ENCODE measurements at regions not wholly inside any gene's neighbourhood (a gene's known extent, or its start where the extent isn't known, plus 50 kb on each side); places are given as distances from the start of the nearest gene placed in this dataset.
"Not testable (repeated sequence)": the region's sequence is repeated elsewhere in the genome, so short reads cannot be mapped to it uniquely, and the experiment has no call there.

GRCh38 chr9:18314316-18314715 lies 159.6 kb upstream of the ADAMTSL1 start:
- no peak for DNase-seq (ENCODE audit: low spot score)
- no peak overlapping the region for H3K4me3 Mint-ChIP-seq (ENCODE audit: unreplicated experiment)
- H3K27ac Mint-ChIP-seq (ENCODE audit: unreplicated experiment): no peak overlapping the region
- no peak for TF ChIP-seq CTCF (IDR thresholded peaks at IDR 0.05)
- H3K4me1 Mint-ChIP-seq (ENCODE audit: low read depth): peaks cover 4% of the 10 kb centered on the region
- H3K27me3 Mint-ChIP-seq (ENCODE audit: low read depth): no peaks in the 10 kb centered on the region
- no peaks in the 10 kb centered on the region for H3K36me3 Mint-ChIP-seq (ENCODE audit: low read depth)
- H3K9me3 Mint-ChIP-seq (ENCODE audit: low read depth): peaks cover 5% of the 10 kb centered on the region

DNA sequence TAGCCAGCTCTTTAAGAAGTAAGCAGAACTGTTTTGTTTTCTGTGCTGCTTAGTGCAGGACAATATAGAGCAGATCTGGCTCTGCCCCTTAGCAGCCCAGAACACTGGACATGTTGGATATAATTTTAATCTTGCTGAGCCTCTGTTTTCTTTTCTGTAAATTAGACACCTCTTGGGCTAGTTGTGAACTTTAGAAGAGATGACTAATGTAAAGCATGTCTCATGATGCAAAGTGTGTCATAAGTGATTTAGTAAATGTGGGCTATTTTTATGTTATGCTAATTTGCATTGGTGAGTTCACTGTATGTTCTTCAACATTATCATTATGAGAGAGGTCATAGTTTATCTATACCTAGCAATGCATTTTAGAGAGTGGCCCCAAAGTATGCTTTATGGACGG lies 156.1 kb upstream of the ADAMTSL1 start:
- Mint-ChIP-seq H3K36me3 (ENCODE audit: low read depth) (no peaks in the 10 kb centered on the region), H3K4me1 (ENCODE audit: low read depth) (peaks cover 4% of the 10 kb centered on the region), H3K4me3 (ENCODE audit: unreplicated experiment) (no peak overlapping the region), H3K27me3 (ENCODE audit: low read depth) (no peaks in the 10 kb centered on the region), H3K9me3 (ENCODE audit: low read depth) (peaks cover 5% of the 10 kb centered on the region), H3K27ac (ENCODE audit: unreplicated experiment) (no peak overlapping the region)
- no peak for TF ChIP-seq CTCF (IDR thresholded peaks at IDR 0.05)
- DNase-seq (ENCODE audit: low spot score): no peak

- H3K4me3 Mint-ChIP-seq (ENCODE audit: unreplicated experiment): no peak overlapping the region
- H3K27ac Mint-ChIP-seq (ENCODE audit: unreplicated experiment): no peak overlapping the region
- no peak for DNase-seq (ENCODE audit: low spot score)
- TF ChIP-seq CTCF (IDR thresholded peaks at IDR 0.05): peak; percentile 47
- no peaks in the 10 kb centered on the region for H3K36me3 Mint-ChIP-seq (ENCODE audit: low read depth)
- H3K9me3 Mint-ChIP-seq (ENCODE audit: low read depth): peaks cover 7% of the 10 kb centered on the region
- no peaks in the 10 kb centered on the region for H3K4me1 Mint-ChIP-seq (ENCODE audit: low read depth)
- H3K27me3 Mint-ChIP-seq (ENCODE audit: low read depth): no peaks in the 10 kb centered on the region
Measured at GRCh38 chr9:18319918-18320445, 154.0 kb upstream of the ADAMTSL1 start.

DNA sequence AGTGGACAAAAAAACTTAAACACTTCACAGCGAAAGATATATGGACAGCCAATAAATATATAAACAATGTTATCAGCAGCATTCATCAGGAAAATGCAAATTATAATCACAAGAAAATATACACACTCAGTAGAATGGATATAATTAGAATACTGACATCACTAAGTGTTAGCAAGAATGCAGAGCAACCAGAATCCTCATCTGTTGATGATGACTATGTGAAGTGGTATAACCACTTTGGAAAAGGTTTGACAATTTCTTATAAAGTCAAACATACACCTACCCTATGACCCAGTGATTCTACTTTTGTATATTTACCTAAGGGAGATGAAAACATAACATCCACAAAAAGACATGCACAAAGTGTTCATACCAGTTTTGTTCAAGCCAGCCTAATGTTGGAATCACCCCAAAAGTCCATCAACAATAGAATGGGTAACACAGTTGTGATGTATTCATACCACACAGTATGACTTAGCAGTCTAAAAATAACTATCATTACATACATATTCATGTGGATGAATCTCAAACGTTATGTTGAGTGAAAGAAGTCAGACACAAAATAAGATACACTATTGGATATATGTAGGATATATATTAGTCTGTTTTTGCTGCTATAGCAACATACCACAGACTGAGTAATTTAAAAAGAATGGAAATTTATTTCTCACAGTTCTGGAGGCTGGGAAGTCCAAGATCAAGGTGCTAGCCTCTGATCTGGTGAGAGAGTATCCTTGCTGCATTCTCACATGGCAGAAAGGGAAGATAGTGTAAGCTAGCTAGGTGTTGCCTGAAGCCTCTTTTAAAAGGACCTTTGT lies 148.8 kb upstream of the ADAMTSL1 start:
- DNase-seq (ENCODE audit: low spot score): no peak
- H3K36me3 Mint-ChIP-seq (ENCODE audit: low read depth): no peaks in the 10 kb centered on the region
- H3K4me3 Mint-ChIP-seq (ENCODE audit: unreplicated experiment): no peak overlapping the region
- no peak for TF ChIP-seq CTCF (IDR thresholded peaks at IDR 0.05)
- peaks cover 9% of the 10 kb centered on the region for H3K9me3 Mint-ChIP-seq (ENCODE audit: low read depth)
- H3K27me3 Mint-ChIP-seq (ENCODE audit: low read depth): no peaks in the 10 kb centered on the region
- no peak overlapping the region for H3K27ac Mint-ChIP-seq (ENCODE audit: unreplicated experiment)
- H3K4me1 Mint-ChIP-seq (ENCODE audit: low read depth): no peaks in the 10 kb centered on the region

DNA sequence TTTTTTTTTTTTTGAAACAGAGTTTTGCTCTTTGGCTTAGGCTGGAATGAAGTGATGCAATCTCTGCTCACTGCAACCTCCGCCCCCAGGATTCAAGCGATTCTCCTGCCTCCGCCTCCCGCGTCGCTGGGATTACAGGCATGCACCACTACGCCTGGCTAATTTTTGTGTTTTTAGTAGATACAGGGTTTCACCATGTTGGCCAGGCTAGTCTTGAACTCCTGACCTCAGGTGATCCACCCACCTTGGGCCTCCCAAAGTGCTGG lies 148.3 kb upstream of the ADAMTSL1 start:
- H3K4me1 Mint-ChIP-seq (ENCODE audit: low read depth); H3K4me3 Mint-ChIP-seq (ENCODE audit: unreplicated experiment); H3K27ac Mint-ChIP-seq (ENCODE audit: unreplicated experiment); H3K36me3 Mint-ChIP-seq (ENCODE audit: low read depth); H3K27me3 Mint-ChIP-seq (ENCODE audit: low read depth); H3K9me3 Mint-ChIP-seq (ENCODE audit: low read depth); DNase-seq (ENCODE audit: low spot score): not testable (repeated sequence)

- peaks cover 11% of the 10 kb centered on the region for H3K4me1 Mint-ChIP-seq (ENCODE audit: low read depth)
- no peaks in the 10 kb centered on the region for H3K36me3 Mint-ChIP-seq (ENCODE audit: low read depth)
- no peak overlapping the region for H3K4me3 Mint-ChIP-seq (ENCODE audit: unreplicated experiment)
- H3K27ac Mint-ChIP-seq (ENCODE audit: unreplicated experiment): no peak overlapping the region
- no peaks in the 10 kb centered on the region for H3K27me3 Mint-ChIP-seq (ENCODE audit: low read depth)
- no peak for TF ChIP-seq CTCF (IDR thresholded peaks at IDR 0.05)
- H3K9me3 Mint-ChIP-seq (ENCODE audit: low read depth): peaks cover 9% of the 10 kb centered on the region
- DNase-seq (ENCODE audit: low spot score): no peak
Measured at GRCh38 chr9:18327121-18327520, 146.8 kb upstream of the ADAMTSL1 start.
